Heart right ventricle (tissue), 16 donors: ENCODE measurements at regions not wholly inside any gene's neighbourhood (a gene's known extent, or its start where the extent isn't known, plus 50 kb on each side); places are given as distances from the start of the nearest gene placed in this dataset.

Source experiments
- ATAC-seq, 8 donors: fragments of 200-7000 bp; cut with Tn5 transposase; one replicate each; pipeline ENCODE4 v1.9.1; 2020; ENCODE audit warnings: mild to moderate bottlenecking in 8 of 8, moderate library complexity in 8 of 8, moderate number of reproducible peaks in 1 of 8
- DNase-seq, 2 donors: peaks; one replicate each; pipeline ENCODE4 v3.0.0-alpha.2; 2020
- H3K27ac ChIP-seq, 10 donors: fragments of 200-600 bp; sonication (generic) in 2 of 10; one replicate each; pipeline versions ENCODE4 v1.5.0 to v1.8.0; 2020 to 2022; ENCODE audit warnings: mild to moderate bottlenecking in 3 of 10
- H3K27me3 ChIP-seq, 7 donors: fragments of 200-600 bp; one replicate each; pipeline ENCODE4 v1.8.0; 2021 to 2022; ENCODE audit warnings: mild to moderate bottlenecking in 2 of 7
- H3K36me3 ChIP-seq, 9 donors: fragments of 200-600 bp; sonication (generic) in 1 of 9; one replicate each; pipeline versions ENCODE4 v1.5.0 to v1.8.0; 2020 to 2022; ENCODE audit warnings: mild to moderate bottlenecking in 2 of 9
- H3K4me1 ChIP-seq, 9 donors: fragments of 200-600 bp; sonication (generic) in 1 of 9; one replicate each; pipeline versions ENCODE4 v1.5.0 to v1.8.0; 2020 to 2022; ENCODE audit warnings: mild to moderate bottlenecking in 4 of 9
- H3K4me3 ChIP-seq, 10 donors: fragments of 200-600 bp; sonication (generic) in 2 of 10; one replicate each; pipeline versions ENCODE4 v1.5.0 to v1.8.0; 2020 to 2022; ENCODE audit warnings: mild to moderate bottlenecking in 7 of 10, moderate library complexity in 2 of 10
- H3K9me3 ChIP-seq, 11 donors: fragments of 200-600 bp in 10 of 11; sonication (generic) in 2 of 11; one replicate each; pipeline versions ENCODE4 v1.5.0 to v1.8.0; 2013 to 2022; ENCODE audit warnings: mild to moderate bottlenecking in 2 of 11, control low read depth in 1 of 11, moderate library complexity in 1 of 11
- WGBS, 2 donors: extraction: QIAGEN DNeasy Blood & Tissue Kit; methylation state at CpG; one replicate each; pipeline ENCODE4 v1.1.7; 2013; ENCODE audit warnings: inconsistent platforms in 1 of 2; 5-methylcytosine and 5-hydroxymethylcytosine counted together
- intact Hi-C, 10 donors: fragments of 100-400 bp; cut with DNase I; formaldehyde crosslinking; loops; one replicate each; pipeline versions ENCODE4 v1.11.1 to v1.14.2; 2022
- TF ChIP-seq, protein P1 (sequence below), 9 donors: fragments of 200-600 bp; sonication (generic) in 2 of 9; IDR thresholded peaks; one replicate each; pipeline versions ENCODE4 v1.5.0 to v1.8.0; 2021 to 2022; ENCODE audit warnings: antibody characterized with exemption in 9 of 9, mild to moderate bottlenecking in 5 of 9, moderate library complexity in 1 of 9
- donor health status: Arrhythmogenic right ventricular cardiomyopathy.
- donor health status: ischemic (EF 13 %, LVEDD 7.1; RV severe dilation, severe dysfunction).
- donor health status: healthy with polysubstance abuse.
- donor health status: DM: no; HTN: yes; CAD: no.
- donor health status: DM: no; HTN: no; CAD: no.
- donor health status: ischemic (EF 25% LVEDD 6.9; RV normal size, moderate dysfunction).
- donor health status: ischemic (EF 25% LVEDD 5.7; RV mildly dilated, moderate dysfunction).
- donor health status: healthy.
- donor health status: DM: yes; HTN: yes; CAD: no.
- donor health status: Ischemic cardiomyopathy.
- donor health status: ischemic (EF 35%, LVEDD 5.7; RV mildly dilated, moderate dysfunction).
- donor health status: nonischemic (EF 11% LVEDD 7.7; RV severe dilation, severe dysfunction).
- donor health status: DM: yes; HTN: yes; CAD: no.
- donor health status: PGD.
- donor health status: ischemic (EF 29% LVEDD 5.4; RV normal size, mild dysfunction).
- donor health status: nonischemic (EF 23%, LVEDD 6.1; RV moderate dilation, normal function).

- H3K4me3 ChIP-seq = no peak overlapping the region
- H3K9me3 ChIP-seq = peaks cover 0 to 18% (median 5%) of the 10 kb centered on the region in 11 donors
- no peak for DNase-seq
- intact Hi-C loops = no loop called here
- TF ChIP-seq, protein P1, sequence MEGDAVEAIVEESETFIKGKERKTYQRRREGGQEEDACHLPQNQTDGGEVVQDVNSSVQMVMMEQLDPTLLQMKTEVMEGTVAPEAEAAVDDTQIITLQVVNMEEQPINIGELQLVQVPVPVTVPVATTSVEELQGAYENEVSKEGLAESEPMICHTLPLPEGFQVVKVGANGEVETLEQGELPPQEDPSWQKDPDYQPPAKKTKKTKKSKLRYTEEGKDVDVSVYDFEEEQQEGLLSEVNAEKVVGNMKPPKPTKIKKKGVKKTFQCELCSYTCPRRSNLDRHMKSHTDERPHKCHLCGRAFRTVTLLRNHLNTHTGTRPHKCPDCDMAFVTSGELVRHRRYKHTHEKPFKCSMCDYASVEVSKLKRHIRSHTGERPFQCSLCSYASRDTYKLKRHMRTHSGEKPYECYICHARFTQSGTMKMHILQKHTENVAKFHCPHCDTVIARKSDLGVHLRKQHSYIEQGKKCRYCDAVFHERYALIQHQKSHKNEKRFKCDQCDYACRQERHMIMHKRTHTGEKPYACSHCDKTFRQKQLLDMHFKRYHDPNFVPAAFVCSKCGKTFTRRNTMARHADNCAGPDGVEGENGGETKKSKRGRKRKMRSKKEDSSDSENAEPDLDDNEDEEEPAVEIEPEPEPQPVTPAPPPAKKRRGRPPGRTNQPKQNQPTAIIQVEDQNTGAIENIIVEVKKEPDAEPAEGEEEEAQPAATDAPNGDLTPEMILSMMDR (IDR thresholded peaks at IDR 0.05) = no peak
- H3K27me3 ChIP-seq = no peaks in the 10 kb centered on the region
- peaks cover 0 to 9% (median 0%) of the 10 kb centered on the region in 9 donors for H3K4me1 ChIP-seq
- no peaks in the 10 kb centered on the region for H3K36me3 ChIP-seq
- H3K27ac ChIP-seq = no peak overlapping the region
- no peak for ATAC-seq
Observed at GRCh38 chr6:45763281-45763680, 252.4 kb downstream of the CLIC5 start.

DNA sequence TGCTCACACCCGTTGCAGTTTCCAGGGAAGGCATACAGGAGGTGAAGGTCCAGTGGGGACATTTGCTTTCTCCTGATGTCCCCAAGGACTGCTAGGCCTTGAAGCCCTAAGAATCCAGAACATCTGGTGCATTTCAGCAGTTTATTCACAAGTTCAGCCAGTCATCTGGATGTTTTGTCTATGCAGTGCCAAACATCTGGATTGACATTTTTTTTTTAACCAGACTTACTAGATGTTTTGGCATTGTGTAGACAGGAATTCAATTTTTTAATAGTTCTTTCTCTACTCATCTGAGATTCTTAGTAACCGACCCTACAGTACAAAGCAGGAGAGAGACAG, 256.2 kb downstream of the CLIC5 start:
- H3K27ac ChIP-seq = no peak overlapping the region
- no peaks in the 10 kb centered on the region for H3K36me3 ChIP-seq
- no peaks in the 10 kb centered on the region for H3K27me3 ChIP-seq
- no peak for DNase-seq
- TF ChIP-seq, protein P1 (IDR thresholded peaks at IDR 0.05) = no peak
- H3K9me3 ChIP-seq = peaks cover 0 to 11% (median 0%) of the 10 kb centered on the region in 11 donors
- peaks cover 0 to 9% (median 0%) of the 10 kb centered on the region in 9 donors for H3K4me1 ChIP-seq
- ATAC-seq = peak in 2 of 8 donors; percentile 17 to 38
- H3K4me3 ChIP-seq = no peak overlapping the region
- WGBS, 2 donors = 64 to 67% methylated on average over 2 of the region's 2 CpGs
- intact Hi-C loops = no loop called here

DNA sequence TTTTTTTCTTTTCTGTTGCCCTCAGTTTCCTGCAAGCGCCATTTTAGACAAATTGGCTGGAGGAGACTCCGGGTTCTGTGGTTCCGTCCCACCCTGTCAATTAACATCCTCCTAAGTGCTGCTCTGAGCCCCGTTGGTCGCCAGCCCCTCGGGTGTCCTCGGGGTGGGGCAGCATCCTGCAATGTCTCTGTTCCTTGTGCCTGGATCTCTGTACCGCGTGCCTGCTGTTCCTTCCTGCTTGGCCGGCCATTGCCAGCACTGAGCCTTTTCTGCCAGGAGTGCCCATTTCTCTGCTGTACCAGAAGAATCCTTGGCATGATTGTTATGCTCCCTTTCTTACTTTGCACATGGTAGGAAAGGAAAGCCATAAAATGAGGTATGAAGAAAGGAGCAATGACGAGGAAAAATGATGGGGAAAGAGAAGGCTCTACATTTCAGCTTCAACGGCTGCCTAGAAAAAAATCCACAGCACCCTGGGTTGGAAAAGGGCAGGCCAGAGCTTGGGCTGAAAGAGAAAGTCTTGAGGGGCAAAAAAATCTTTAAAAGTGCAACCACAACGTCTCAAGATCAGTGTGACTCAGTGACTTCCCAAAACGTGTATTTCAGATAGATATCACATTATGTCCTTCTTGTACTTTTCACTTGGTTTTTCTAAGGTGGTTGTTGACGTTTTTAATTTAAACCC, 256.7 kb downstream of the CLIC5 start:
- Histone ChIP-seq H3K36me3 (no peaks in the 10 kb centered on the region), H3K4me3 (no peak overlapping the region), H3K4me1 (peaks cover 0 to 9% (median 0%) of the 10 kb centered on the region in 9 donors), H3K27ac (peak overlapping the region in 2 of 10 donors; percentile 4 to 15), H3K27me3 (no peaks in the 10 kb centered on the region), H3K9me3 (peaks cover 0 to 6% (median 0%) of the 10 kb centered on the region in 11 donors)
- peak in 1 of 8 donors; percentile 38 for ATAC-seq
- intact Hi-C loops = no loop called here
- WGBS, 2 donors = 75 to 76% methylated on average over 15 of the region's 15 CpGs
- TF ChIP-seq, protein P1 (IDR thresholded peaks at IDR 0.05) = no peak
- no peak for DNase-seq

DNA sequence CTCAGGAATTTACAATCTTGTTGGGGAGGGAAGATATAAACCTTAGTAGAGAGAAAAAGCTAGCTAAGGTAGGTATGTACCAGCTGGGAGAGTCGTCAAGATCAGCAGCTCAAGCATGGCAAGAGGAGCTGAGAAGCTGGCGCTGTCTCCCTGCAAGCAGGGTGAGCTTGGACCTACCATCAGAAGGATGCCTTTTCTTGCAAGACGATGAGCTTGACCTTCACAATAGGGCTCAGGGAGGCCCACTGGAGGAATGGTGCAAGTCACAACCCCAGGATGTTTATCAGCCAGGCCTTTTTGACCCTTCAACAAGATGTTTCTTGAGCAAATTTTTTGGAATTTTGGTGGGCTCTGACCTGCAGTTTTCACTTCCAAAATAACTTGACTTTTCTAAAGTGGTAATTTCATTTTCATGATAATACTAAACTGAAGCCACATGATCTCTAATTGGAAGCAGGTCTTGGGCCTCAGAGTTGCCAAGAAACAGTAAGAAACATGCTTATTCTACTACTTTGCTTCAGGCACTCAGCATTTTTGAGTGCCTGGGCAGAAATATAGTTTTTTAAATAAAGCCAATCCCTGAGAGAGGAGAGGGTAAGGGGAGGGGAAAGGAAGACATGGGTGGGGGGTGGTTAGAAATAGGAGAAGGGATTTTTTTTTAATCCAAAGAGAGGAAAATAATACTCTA, 258.1 kb downstream of the CLIC5 start:
- H3K27me3 ChIP-seq = no peaks in the 10 kb centered on the region
- H3K4me3 ChIP-seq = no peak overlapping the region
- WGBS, 2 donors = 84 to 86% methylated on average over 3 of the region's 3 CpGs
- ATAC-seq = peak in 2 of 8 donors; percentile 40 to 49
- peak overlapping the region in 3 of 10 donors; percentile 4 to 26 (median 15) for H3K27ac ChIP-seq
- peaks cover 0 to 9% (median 0%) of the 10 kb centered on the region in 9 donors for H3K4me1 ChIP-seq
- intact Hi-C loops = no loop called here
- DNase-seq = no peak
- TF ChIP-seq, protein P1 (IDR thresholded peaks at IDR 0.05) = no peak
- H3K36me3 ChIP-seq = no peaks in the 10 kb centered on the region
- no peaks in the 10 kb centered on the region for H3K9me3 ChIP-seq
